Stimulated activated naive CD8-positive, alpha-beta T cell treated with anti-CD3 and anti-CD28 coated beads, Interleukin-15, Interleukin-2, amounts not matched to agents 100 ng/mL and 50 ng/mL, for 24 hours (primary cell): ENCODE measurements at regions not wholly inside any gene's neighbourhood (a gene's known extent, or its start where the extent isn't known, plus 50 kb on each side); places are given as distances from the start of the nearest gene placed in this dataset.

Source experiments
- H3K27ac Mint-ChIP-seq: one replicate; pipeline ENCODE4 v1.8.0; 2021; ENCODE audit warnings: mild to moderate bottlenecking, mixed read lengths
- H3K27me3 Mint-ChIP-seq: one replicate; pipeline ENCODE4 v1.8.0; 2021; ENCODE audit warnings: mixed read lengths
- H3K36me3 Mint-ChIP-seq: one replicate; pipeline ENCODE4 v1.8.0; 2021; ENCODE audit warnings: low read depth, mixed read lengths
- H3K4me1 Mint-ChIP-seq: one replicate; pipeline ENCODE4 v1.8.0; 2021; ENCODE audit warnings: low read depth, mixed read lengths
- H3K4me3 Mint-ChIP-seq: one replicate; pipeline ENCODE4 v1.8.0; 2021; ENCODE audit warnings: mild to moderate bottlenecking, mixed read lengths
- H3K9me3 Mint-ChIP-seq: one replicate; pipeline ENCODE4 v1.8.0; 2021; ENCODE audit warnings: mixed read lengths

DNA sequence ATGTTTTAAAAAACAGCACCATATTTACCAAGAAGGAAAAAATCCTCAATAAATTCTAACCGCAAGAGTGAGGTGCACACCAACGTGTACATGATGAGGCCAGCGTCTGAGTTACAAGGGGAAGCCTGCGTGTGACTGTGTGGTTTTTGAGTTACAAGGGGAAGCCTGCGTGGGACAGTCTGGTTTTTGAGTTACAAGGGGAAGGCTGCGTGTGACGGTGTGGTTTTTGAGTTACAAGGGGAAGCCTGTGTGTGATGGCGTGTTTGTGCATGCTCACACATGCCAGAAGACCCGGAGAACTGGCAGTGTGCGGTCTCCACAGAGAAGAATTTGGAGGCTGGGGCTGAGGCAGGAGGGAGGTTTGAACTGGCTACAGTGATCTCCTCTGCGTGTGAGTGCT, 1376.4 kb downstream of the TBC1D22A start:
- Mint-ChIP-seq H3K4me1 (peaks cover 11% of the 10 kb centered on the region), H3K9me3 (no peaks in the 10 kb centered on the region), H3K4me3 (no peak overlapping the region), H3K27ac (no peak overlapping the region), H3K36me3 (no peaks in the 10 kb centered on the region), H3K27me3 (peaks cover 6% of the 10 kb centered on the region)

DNA sequence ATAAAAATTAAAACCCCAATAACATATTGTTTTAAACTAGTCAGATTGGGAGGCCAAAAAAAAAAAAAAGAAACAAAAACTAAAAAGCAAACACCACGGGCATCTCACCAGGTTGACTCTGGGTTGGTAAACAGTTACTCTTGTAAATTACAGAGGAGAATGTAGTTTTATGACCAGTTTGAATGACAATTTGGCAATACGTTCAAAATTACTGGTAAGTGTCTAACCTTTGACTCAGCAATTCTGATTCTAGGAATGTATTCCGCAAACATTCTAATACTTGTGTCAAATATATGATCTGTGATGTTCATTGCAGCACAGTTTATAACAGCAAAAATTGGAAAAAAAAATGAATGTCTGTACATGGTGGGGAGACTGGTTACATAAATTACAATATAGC, 1376.0 kb downstream of the TBC1D22A start:
- Mint-ChIP-seq H3K4me3 (no peak overlapping the region), H3K27me3 (peaks cover 4% of the 10 kb centered on the region), H3K36me3 (no peaks in the 10 kb centered on the region), H3K27ac (no peak overlapping the region), H3K9me3 (no peaks in the 10 kb centered on the region), H3K4me1 (peaks cover 11% of the 10 kb centered on the region)

DNA sequence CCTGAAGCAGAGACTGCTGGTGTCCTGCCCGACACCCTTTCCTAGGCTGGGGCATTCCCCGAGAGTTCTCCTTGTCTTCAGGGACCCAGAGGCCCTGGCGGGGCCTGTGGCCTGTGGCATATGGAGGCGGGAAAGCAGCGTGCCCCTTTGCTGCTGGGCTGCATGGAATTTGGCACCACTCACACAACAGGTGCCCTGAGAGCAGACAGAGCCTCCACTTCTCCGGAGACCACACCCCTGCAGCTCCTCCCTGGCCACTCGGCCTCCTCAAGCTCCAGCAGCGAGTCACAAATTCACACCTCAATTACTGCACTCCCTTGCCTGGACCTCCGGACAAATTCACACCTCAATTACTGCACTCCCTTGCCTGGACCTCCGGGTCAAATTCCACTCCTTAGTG, 1375.2 kb downstream of the TBC1D22A start:
- H3K4me3 Mint-ChIP-seq, result no peak overlapping the region
- no peak overlapping the region for H3K27ac Mint-ChIP-seq
- H3K27me3 Mint-ChIP-seq, result no peaks in the 10 kb centered on the region
- peaks cover 11% of the 10 kb centered on the region for H3K4me1 Mint-ChIP-seq
- no peaks in the 10 kb centered on the region for H3K36me3 Mint-ChIP-seq
- no peaks in the 10 kb centered on the region for H3K9me3 Mint-ChIP-seq

DNA sequence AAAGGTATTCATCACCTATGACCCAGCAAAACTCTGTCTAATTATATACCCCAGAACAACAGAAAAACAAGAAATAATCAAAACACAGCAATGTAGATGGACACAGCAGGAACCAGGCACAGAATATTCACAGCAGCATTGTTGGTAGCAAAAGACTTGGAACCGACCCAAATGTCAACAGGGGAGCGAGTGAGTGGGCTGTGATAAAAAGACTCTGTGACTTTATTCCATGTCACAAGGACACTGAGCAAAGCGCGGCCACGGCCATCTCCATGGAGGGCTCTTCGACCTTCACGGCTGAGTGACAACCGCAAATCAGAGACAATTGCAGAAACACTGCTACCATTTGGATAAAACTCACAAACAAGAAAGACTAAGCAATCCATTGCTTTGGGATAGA, 1373.1 kb downstream of the TBC1D22A start:
- peaks cover 11% of the 10 kb centered on the region for H3K4me1 Mint-ChIP-seq
- H3K27ac Mint-ChIP-seq, result no peak overlapping the region
- no peaks in the 10 kb centered on the region for H3K36me3 Mint-ChIP-seq
- H3K27me3 Mint-ChIP-seq, result no peaks in the 10 kb centered on the region
- H3K4me3 Mint-ChIP-seq, result no peak overlapping the region
- H3K9me3 Mint-ChIP-seq, result no peaks in the 10 kb centered on the region

DNA sequence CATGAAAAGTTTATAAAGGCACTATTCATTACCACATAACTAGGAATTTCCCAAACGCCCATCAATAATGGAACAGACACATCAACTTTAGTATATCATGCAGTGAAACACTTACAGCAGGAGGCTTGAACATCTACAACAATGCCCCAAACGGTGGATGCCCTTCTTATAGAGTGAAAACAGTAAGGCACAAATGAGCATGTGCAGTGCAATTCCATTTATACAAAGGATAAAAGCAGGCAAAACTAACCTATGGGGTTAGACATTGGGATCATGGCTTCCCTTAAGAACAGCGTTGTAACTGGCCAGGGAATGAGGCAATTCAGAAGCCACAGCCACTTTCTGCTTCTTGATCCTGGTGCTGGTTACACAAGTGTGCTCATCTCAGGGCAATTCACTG, 1363.0 kb downstream of the TBC1D22A start:
- H3K27ac Mint-ChIP-seq, result no peak overlapping the region

DNA sequence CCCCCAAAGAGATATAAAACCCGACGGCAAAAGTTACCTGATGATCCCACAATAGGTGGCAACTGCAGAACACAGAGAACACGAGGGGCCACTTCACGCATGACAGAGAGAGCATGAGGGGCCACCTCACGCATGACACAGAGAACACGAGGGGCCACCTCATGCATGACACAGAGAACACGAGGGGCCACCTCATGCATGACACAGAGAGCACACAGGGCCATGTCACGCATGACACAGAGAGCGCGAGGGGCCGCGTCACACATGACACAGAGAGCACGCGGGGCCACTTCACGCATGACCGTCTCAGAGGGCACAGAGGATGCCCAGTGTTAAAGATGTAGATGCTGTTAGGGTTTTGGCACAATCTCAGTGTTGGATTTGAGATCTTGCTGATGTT, 1359.5 kb downstream of the TBC1D22A start:
- no peaks in the 10 kb centered on the region for H3K36me3 Mint-ChIP-seq
- peaks cover 7% of the 10 kb centered on the region for H3K4me1 Mint-ChIP-seq
- no peak overlapping the region for H3K27ac Mint-ChIP-seq
- no peak overlapping the region for H3K4me3 Mint-ChIP-seq
- peaks cover 6% of the 10 kb centered on the region for H3K27me3 Mint-ChIP-seq
- peaks cover 3% of the 10 kb centered on the region for H3K9me3 Mint-ChIP-seq

More for the DNA sequence above, 1363.0 kb downstream of the TBC1D22A start:
- no peaks in the 10 kb centered on the region for H3K9me3 Mint-ChIP-seq
- H3K4me1 Mint-ChIP-seq, result no peaks in the 10 kb centered on the region
- peaks cover 4% of the 10 kb centered on the region for H3K27me3 Mint-ChIP-seq
- H3K4me3 Mint-ChIP-seq, result no peak overlapping the region
- no peaks in the 10 kb centered on the region for H3K36me3 Mint-ChIP-seq

DNA sequence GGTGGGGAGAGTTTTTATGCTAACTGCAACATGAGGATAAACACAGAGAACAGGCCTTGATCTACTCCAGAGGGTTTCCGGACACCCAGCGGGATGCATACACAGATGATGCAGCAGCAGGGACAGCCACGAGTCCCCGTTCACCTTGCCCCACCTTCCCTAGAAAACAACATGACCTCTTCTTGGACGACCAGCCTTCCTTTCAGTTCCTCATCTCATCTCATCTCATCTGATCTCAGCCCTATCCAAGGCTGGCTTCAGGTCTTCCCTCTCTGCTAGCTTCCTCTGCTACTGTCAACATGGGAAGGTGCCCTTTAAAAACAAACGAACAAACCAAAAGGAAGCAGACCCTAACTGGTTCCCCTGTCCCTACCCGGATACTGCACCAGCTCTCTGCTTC, 1356.2 kb downstream of the TBC1D22A start:
- Mint-ChIP-seq H3K27me3 (peaks cover 13% of the 10 kb centered on the region), H3K9me3 (peaks cover 3% of the 10 kb centered on the region), H3K4me1 (peaks cover 7% of the 10 kb centered on the region), H3K4me3 (no peak overlapping the region), H3K27ac (no peak overlapping the region), H3K36me3 (no peaks in the 10 kb centered on the region)

DNA sequence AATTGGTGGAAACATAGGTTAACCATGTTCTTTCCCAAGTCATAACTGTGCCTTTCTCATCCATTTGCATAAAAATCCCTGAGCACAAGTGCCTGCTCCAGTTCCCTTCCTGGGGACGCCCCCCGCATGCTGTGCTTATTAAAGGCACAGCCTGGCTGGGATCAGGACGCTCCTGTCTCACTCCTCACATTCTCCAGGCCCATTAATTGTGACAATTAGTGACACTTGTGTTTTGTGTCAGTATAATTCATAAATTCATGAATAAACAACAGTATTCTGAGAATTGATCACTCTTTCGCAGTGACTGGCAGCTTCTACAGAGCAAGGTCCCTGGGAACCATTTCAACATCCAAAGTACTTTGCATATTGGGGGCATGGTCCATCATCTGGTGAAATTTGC, 1354.4 kb downstream of the TBC1D22A start:
- no peak overlapping the region for H3K4me3 Mint-ChIP-seq
- peaks cover 3% of the 10 kb centered on the region for H3K9me3 Mint-ChIP-seq
- peaks cover 12% of the 10 kb centered on the region for H3K4me1 Mint-ChIP-seq
- H3K36me3 Mint-ChIP-seq, result no peaks in the 10 kb centered on the region
- H3K27me3 Mint-ChIP-seq, result peaks cover 13% of the 10 kb centered on the region
- no peak overlapping the region for H3K27ac Mint-ChIP-seq

DNA sequence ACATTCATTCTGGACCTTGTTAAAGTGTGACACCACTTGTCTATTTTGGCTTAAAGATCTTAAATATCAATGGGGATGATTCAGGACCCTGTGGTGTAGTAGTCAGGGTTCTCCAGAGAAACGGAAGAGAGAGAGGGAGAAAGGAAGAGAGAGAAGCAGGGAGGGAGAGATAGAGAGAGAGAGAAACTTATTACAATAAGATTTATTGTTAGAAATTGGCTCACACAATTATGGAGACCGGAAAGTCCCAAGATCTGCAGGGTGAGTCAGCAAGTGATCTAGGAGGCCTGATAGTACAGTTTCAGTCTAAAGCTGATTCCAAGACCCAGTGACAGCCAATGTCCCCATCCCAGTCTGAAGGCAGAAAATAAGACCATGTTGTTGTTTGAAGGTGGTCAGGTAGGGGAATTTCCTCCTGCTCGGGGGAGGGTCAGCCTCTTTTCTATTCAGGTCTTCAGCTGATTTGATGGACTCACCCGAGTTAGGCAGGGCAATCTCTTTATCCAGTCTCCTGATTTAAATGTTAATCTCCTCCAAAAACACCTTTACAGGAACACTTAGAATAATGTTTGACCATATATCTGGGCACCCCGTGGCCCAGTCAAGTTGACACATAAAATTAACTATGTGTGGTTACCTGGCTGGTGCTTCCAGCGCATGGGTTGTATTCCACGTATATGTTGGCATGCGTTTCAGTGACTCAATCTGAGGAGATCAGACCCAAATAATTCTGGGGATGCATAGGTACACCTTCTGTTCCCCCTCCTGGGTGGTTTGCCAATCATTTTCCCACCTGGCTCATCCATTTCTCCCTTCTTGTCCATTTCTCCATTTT, 1350.5 kb downstream of the TBC1D22A start:
- Mint-ChIP-seq H3K36me3 (no peaks in the 10 kb centered on the region), H3K4me3 (no peak overlapping the region), H3K27ac (no peak overlapping the region)

DNA sequence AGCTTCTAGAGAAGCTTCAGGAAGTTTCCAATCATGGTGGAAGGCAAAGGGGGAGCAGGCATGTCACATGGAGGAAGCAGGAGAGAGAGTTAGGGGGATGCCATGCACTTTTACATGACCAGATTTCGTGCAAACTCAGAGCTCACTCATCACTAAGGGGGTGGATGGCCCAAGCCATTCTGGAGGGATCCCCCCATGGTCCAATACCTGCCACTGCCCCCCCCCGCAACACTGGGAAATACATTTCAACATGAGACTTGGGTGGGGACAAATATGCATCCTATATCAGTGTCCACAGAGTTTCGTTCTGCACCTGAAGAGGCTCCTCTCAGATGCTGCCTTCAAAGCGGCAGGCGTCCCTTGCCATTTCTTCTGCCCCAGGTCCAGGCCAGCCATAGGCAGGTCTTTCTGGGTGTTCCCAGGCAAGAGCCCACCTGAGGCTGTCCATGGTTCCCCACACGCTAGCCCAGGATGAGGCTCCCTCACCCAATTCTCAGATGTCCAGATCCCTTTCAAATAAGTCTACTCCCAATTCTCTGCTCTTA, 1344.3 kb downstream of the TBC1D22A start:
- Mint-ChIP-seq H3K9me3 (peaks cover 10% of the 10 kb centered on the region), H3K4me3 (no peak overlapping the region), H3K36me3 (no peaks in the 10 kb centered on the region), H3K27ac (no peak overlapping the region), H3K4me1 (no peaks in the 10 kb centered on the region), H3K27me3 (peaks cover 18% of the 10 kb centered on the region)

More for the DNA sequence above, 1350.5 kb downstream of the TBC1D22A start:
- Mint-ChIP-seq H3K27me3 (peaks cover 18% of the 10 kb centered on the region), H3K4me1 (peaks cover 5% of the 10 kb centered on the region), H3K9me3 (peaks cover 7% of the 10 kb centered on the region)

DNA sequence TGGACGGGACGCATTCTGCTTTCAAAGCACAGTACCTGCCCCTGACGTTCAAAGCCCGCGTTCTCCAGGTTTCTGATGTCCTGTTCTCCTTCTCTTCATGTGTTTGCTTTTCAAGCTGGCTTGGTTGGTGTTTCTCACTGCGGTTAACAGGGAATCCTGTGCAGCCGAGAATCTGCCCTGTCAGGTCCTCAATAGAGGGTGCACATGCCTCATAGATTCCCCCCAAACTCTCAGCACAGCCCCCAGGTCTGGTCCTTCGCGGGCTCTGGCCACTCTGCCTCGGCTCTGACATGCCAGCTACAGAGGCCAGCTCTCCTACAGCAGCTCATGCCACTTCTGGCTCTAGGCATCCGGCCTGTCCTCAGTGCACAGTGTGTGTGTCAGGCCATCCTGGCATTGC, 1343.8 kb downstream of the TBC1D22A start:
- Mint-ChIP-seq H3K27ac (no peak overlapping the region), H3K9me3 (peaks cover 10% of the 10 kb centered on the region), H3K4me3 (no peak overlapping the region), H3K27me3 (peaks cover 19% of the 10 kb centered on the region), H3K36me3 (no peaks in the 10 kb centered on the region), H3K4me1 (no peaks in the 10 kb centered on the region)

DNA sequence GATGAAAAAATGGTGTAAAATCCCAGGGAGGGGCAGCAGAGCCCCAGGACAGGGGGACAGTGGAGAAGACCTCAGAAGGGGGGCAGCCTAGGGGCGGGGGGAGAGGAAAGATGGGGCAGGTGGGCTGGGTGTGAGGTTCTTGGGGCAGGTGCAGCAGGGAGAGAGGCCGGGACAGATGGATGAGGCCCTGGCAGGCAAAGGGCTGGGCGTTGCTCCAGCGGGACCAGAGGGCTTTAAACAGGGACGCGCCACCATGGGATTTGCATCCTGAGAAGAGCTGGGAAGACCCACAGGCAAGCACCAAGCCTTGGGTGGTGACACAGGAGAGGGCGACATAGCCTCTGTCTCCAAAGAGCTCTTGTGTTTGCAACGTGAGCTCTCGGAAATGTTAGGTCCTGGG, 1342.8 kb downstream of the TBC1D22A start:
- H3K4me1 Mint-ChIP-seq, result peaks cover 8% of the 10 kb centered on the region
- H3K9me3 Mint-ChIP-seq, result peaks cover 10% of the 10 kb centered on the region
- no peak overlapping the region for H3K4me3 Mint-ChIP-seq
- H3K27ac Mint-ChIP-seq, result no peak overlapping the region
- H3K36me3 Mint-ChIP-seq, result no peaks in the 10 kb centered on the region
- H3K27me3 Mint-ChIP-seq, result peaks cover 19% of the 10 kb centered on the region

DNA sequence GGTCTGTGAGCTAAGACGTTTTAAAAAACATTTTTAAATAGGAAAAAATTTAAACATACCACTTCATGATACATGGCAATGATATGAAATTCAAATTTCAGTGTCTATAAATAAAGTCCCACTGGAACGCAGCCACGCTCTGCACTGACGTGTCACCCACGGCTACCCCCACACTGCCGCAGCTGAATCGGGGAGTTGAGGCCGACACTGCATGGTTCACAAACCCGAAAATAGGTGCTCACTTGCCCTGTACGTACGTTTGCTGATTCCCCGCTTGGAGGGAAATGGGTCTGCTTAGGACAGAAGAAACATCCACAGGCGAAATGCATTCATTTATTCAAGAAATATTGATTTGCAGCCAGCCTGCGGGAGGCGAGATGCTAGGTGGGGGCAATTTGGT, 1342.3 kb downstream of the TBC1D22A start:
- peaks cover 10% of the 10 kb centered on the region for H3K9me3 Mint-ChIP-seq
- no peak overlapping the region for H3K27ac Mint-ChIP-seq
- H3K4me1 Mint-ChIP-seq, result peaks cover 12% of the 10 kb centered on the region
- H3K36me3 Mint-ChIP-seq, result no peaks in the 10 kb centered on the region
- H3K4me3 Mint-ChIP-seq, result no peak overlapping the region
- H3K27me3 Mint-ChIP-seq, result peaks cover 14% of the 10 kb centered on the region

DNA sequence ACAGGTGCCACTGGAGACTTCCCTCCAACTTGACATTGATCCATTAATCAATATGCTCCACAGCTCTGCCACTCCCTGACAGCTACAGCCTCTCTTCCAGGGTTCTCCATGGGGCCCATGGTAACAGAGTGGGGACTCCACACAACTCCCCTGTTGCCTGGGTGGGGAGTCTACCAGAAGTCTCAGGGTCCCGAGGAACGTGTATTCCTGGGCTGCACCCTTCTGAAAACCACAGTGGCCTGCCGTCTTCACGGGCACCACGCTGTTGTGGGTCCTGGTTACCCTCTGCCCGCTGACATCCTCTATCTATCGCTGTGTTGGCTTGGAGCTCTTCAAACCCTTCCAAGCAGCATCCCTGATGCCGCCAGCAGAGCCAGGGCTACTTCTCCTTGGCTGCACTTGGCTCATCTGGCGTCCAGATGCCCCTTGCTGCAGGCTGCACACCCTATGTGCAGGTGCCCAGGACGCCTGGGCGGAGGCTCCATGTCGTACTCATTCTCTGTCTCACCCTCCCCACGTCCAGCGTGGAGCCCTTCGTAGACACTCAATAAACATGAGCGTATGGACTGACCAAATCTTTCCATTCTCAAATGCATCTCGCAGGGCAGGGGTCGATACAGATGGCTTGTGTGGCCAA, 1341.8 kb downstream of the TBC1D22A start:
- peaks cover 15% of the 10 kb centered on the region for H3K4me1 Mint-ChIP-seq
- H3K36me3 Mint-ChIP-seq, result no peaks in the 10 kb centered on the region
- peaks cover 13% of the 10 kb centered on the region for H3K27me3 Mint-ChIP-seq
- H3K27ac Mint-ChIP-seq, result no peak overlapping the region
- H3K9me3 Mint-ChIP-seq, result peaks cover 10% of the 10 kb centered on the region
- H3K4me3 Mint-ChIP-seq, result no peak overlapping the region

DNA sequence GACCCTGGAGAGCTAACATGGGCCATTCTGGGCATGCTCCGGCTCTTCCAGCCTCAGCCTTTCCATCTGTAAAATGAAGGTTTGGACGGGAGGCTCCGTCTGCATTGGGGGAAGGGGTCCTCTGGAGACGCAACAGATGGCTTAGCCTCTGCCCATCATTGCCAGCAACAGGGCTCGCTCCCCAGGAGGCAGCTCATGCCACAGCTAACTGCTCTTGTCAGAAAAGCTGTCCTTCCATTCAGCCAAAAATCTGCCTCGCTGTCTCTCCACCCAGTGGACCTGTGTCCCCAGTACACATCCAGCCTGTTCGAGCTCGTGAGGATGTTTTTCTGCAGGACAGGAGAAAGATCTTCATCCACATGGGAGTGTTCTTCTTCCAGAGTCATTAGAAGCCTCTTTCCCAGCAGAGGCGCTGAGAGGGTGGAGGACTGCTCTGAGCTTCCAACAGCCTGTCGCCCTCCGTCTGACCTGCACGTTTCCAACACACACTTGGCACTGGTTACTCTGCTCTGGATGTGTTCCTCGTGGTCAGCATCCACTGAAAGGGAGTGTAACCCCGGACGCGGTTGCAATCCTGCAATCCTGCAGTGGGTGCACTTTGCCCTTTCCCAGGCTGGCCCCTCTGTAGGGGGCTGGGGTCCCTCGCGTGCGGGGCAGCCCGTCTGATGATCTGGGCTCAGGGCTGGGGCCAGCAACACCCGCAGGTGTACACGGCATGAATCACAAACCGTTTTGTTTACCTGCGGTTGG, 1340.9 kb downstream of the TBC1D22A start:
- no peaks in the 10 kb centered on the region for H3K36me3 Mint-ChIP-seq
- no peak overlapping the region for H3K4me3 Mint-ChIP-seq
- H3K4me1 Mint-ChIP-seq, result peaks cover 23% of the 10 kb centered on the region
- peaks cover 4% of the 10 kb centered on the region for H3K9me3 Mint-ChIP-seq
- H3K27ac Mint-ChIP-seq, result no peak overlapping the region
- peaks cover 9% of the 10 kb centered on the region for H3K27me3 Mint-ChIP-seq
